ENCODE measurements at regions not wholly inside any gene's neighbourhood (a gene's known extent, or its start where the extent isn't known, plus 50 kb on each side); places are given as distances from the start of the nearest gene placed in this dataset.

DNA sequence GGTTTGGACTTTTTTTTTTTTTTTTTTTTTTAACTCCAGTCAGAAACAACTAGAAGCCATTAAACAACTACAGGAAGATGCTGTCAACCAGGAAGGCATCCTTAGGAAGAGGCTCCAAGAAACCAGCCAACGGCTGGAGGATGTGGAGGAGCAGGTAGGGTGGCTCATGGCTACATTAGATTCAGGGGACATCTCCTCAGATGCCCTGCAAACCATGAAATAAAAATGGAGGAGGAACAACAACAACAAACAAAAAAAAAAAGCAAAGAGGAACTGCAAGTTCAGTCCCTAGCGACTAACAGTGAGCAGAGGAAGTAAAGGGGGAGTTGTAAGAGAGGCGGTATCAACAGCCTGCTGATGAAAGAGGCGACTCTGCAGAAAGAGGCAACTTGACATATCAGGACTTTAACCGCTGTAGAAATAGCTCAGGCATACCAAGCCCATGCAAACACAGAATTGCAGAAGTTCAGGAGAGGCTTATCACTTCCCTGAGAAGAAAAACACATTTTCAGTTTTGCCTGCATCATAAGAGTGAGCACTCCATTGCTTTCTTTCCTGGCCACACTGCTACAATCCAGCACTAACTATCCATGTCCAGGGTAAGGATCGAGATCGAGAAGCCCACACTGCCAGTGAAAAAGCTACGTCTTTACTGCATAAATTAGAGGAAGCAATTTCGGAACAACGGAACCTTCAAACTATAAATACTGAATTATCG, 103.5 kb upstream of the BCAT1 start:
- H3K4me1 ChIP-seq (ENCODE audit: insufficient read depth, low read length), result no peaks in the 10 kb centered on the region
- no peak for TF ChIP-seq EZH2phosphoT487 (IDR thresholded peaks at IDR 0.05; ENCODE audit: borderline replicate concordance, low read length)
- H3K4me2 ChIP-seq (ENCODE audit: low read length), result no peak overlapping the region
- H2AFZ ChIP-seq (ENCODE audit: low read length), result no peak overlapping the region
- no peaks in the 10 kb centered on the region for H3F3A ChIP-seq (ENCODE audit: low read length, unreplicated experiment)
- H3K36me3 ChIP-seq (ENCODE audit: low read depth, low read length), result no peaks in the 10 kb centered on the region
- H3K9ac ChIP-seq (ENCODE audit: low read length), result no peak overlapping the region
- ATAC-seq (no peak), DNase-seq (no peak)
- CTCF ChIA-PET, result no interaction called here
- intact Hi-C loops (cut with micrococcal nuclease), result no loop called here
- no peak overlapping the region for H3K27ac ChIP-seq (ENCODE audit: low read length)
- no TSS peak for BruUV-seq (replicated peaks)
- no peaks in the 10 kb centered on the region for H3K9me2 ChIP-seq (replicated peaks; ENCODE audit: low read length)
- H3K9me3 ChIP-seq (ENCODE audit: low read length), result no peaks in the 10 kb centered on the region
- POLR2A ChIA-PET (ENCODE audit: unreplicated experiment), result no interaction called here
- no peak overlapping the region for H3K4me3 ChIP-seq (ENCODE audit: low read length)
- no peaks in the 10 kb centered on the region for H3K79me2 ChIP-seq (ENCODE audit: low read length)
- H3K27me3 ChIP-seq (ENCODE audit: low read length), result peaks cover 17% of the 10 kb centered on the region; the same call in 1 of the 2 replicates
- no peaks in the 10 kb centered on the region for H4K20me1 ChIP-seq (ENCODE audit: low read length)

DNA sequence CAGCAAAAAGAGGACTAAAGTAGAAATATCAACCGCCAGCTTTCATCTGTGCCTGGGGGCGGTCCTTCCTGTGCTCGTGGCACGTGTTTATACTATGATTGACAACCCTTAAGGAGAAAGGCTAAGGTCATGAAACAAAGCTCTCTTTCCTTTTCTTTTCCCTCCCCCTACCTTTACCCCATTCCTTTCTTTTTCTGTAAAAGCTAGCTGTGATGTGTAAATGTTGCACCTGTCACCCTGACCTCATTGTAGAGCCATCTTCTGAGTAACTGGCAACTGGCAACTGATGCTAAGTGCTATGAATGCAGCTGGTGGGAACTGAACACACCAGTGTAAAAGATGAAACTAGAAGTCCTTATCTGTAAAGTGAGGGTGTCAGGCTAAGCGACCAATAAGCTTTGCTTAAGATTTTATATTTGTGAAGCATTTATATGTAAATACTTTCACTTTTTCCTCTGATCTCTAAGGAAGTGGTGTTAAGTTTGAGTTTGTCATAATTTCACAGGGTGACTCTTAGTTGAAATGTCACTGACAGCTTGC, 102.8 kb upstream of the BCAT1 start:
- ChIA-PET POLR2A (ENCODE audit: unreplicated experiment) (no interaction called here), CTCF (no interaction called here)
- no peak for DNase-seq
- no peaks in the 10 kb centered on the region for H3K79me2 ChIP-seq (ENCODE audit: low read length)
- no peaks in the 10 kb centered on the region for H3F3A ChIP-seq (ENCODE audit: low read length, unreplicated experiment)
- TF ChIP-seq EZH2phosphoT487 (IDR thresholded peaks at IDR 0.05; ENCODE audit: borderline replicate concordance, low read length) (no peak), EZH2 (IDR thresholded peaks at IDR 0.05; ENCODE audit: low read length, unreplicated experiment) (no peak), CTCF (conservative IDR thresholded peaks at IDR 0.05; ENCODE audit: low read depth, low read length) (no peak)
- H3K27ac ChIP-seq (ENCODE audit: low read length), result no peak overlapping the region
- BruUV-seq (replicated peaks), result no TSS peak
- H3K36me3 ChIP-seq (ENCODE audit: low read depth, low read length), result no peaks in the 10 kb centered on the region
- no peak overlapping the region for H3K4me2 ChIP-seq (ENCODE audit: low read length)
- no peaks in the 10 kb centered on the region for H3K4me1 ChIP-seq (ENCODE audit: insufficient read depth, low read length)
- H3K9me3 ChIP-seq (ENCODE audit: low read length), result 0 out of 2 replicates have a peak, but pooled peaks cover 4% of the 10 kb centered on the region
- intact Hi-C loops (cut with micrococcal nuclease), result no loop called here
- no peak overlapping the region for H2AFZ ChIP-seq (ENCODE audit: low read length)
- H4K20me1 ChIP-seq (ENCODE audit: low read length), result no peaks in the 10 kb centered on the region
- no peaks in the 10 kb centered on the region for H3K9me2 ChIP-seq (replicated peaks; ENCODE audit: low read length)
- H3K4me3 ChIP-seq (ENCODE audit: low read length), result no peak overlapping the region
- no peak for ATAC-seq
- H3K27me3 ChIP-seq (ENCODE audit: low read length), result peaks cover 17% of the 10 kb centered on the region; the same call in 1 of the 2 replicates
- H3K9ac ChIP-seq (ENCODE audit: low read length), result no peak overlapping the region

- DNase-seq, result no peak
- H3K36me3 ChIP-seq (ENCODE audit: low read depth, low read length), result no peaks in the 10 kb centered on the region
- H3K27ac ChIP-seq (ENCODE audit: low read length), result no peak overlapping the region
- H3K4me1 ChIP-seq (ENCODE audit: insufficient read depth, low read length), result no peaks in the 10 kb centered on the region
- H3K27me3 ChIP-seq (ENCODE audit: low read length), result peaks cover 17% of the 10 kb centered on the region; the same call in 1 of the 2 replicates
- H3K4me3 ChIP-seq (ENCODE audit: low read length), result no peak overlapping the region
- H3K9me2 ChIP-seq (replicated peaks; ENCODE audit: low read length), result no peaks in the 10 kb centered on the region
- no peak overlapping the region for H2AFZ ChIP-seq (ENCODE audit: low read length)
- ChIA-PET CTCF (no interaction called here), POLR2A (ENCODE audit: unreplicated experiment) (no interaction called here)
- no peak for TF ChIP-seq CTCF (conservative IDR thresholded peaks at IDR 0.05; ENCODE audit: low read depth, low read length)
- TF ChIP-seq EZH2 (IDR thresholded peaks at IDR 0.05; ENCODE audit: low read length, unreplicated experiment), result no peak
- no peak for TF ChIP-seq EZH2phosphoT487 (IDR thresholded peaks at IDR 0.05; ENCODE audit: borderline replicate concordance, low read length)
- intact Hi-C loops (cut with micrococcal nuclease), result no loop called here
- H4K20me1 ChIP-seq (ENCODE audit: low read length), result no peaks in the 10 kb centered on the region
- no peak overlapping the region for H3K4me2 ChIP-seq (ENCODE audit: low read length)
- no TSS peak for BruUV-seq (replicated peaks)
- H3K79me2 ChIP-seq (ENCODE audit: low read length), result no peaks in the 10 kb centered on the region
- 0 out of 2 replicates have a peak, but pooled peaks cover 5% of the 10 kb centered on the region for H3K9me3 ChIP-seq (ENCODE audit: low read length)
- no peak for ATAC-seq
- H3K9ac ChIP-seq (ENCODE audit: low read length), result no peak overlapping the region
- H3F3A ChIP-seq (ENCODE audit: low read length, unreplicated experiment), result no peaks in the 10 kb centered on the region
Observed at GRCh38 chr12:25051171-25051570, 102.3 kb upstream of the BCAT1 start.

Data from PC-3 (cell line).